Endothelial cell of umbilical vein (primary cell): ENCODE measurements at regions not wholly inside any gene's neighbourhood (a gene's known extent, or its start where the extent isn't known, plus 50 kb on each side); places are given as distances from the start of the nearest gene placed in this dataset.
A peak's percentile ranks its signal among the peaks of the same experiment; 100 is the strongest.

ENCODE experiments used
- BruUV-seq: library from RNA; stranded (reverse); fragments of 400-500 nt; replicated peaks from 2 replicates; lab custom pipeline; 2021; lab: Mats Ljungman, UMichigan
- CTCF ChIA-PET: fragments of 300-600, 350-600 bp; sonication (Branson Sonifier 250); formaldehyde crosslinking; loops from one replicate; lab custom pipeline; 2021; ENCODE audit warnings: antibody characterized with exemption, inconsistent platforms; lab: Charles Lee
- POLR2A ChIA-PET: fragments of 300-600, 350-600 bp; sonication (Branson Sonifier 250); formaldehyde crosslinking; loops from one replicate; lab custom pipeline; 2021; ENCODE audit warnings: antibody characterized with exemption, inconsistent platforms; lab: Charles Lee
- DNase-seq: peaks from one replicate; pipeline ENCODE4 v3.0.0-alpha.2; 2011; ENCODE audit warnings: low read depth, low spot score
- FAIRE-seq: peaks from 2 replicates; lab custom pipeline; 2011; peaks lifted over from hg19 to GRCh38; lab: Jason Lieb, UNC
- H2AFZ ChIP-seq: 2 replicates; pipeline ENCODE4 v1.6.0; 2012; ENCODE audit warnings: low read depth, low read length, control low read depth, inconsistent platforms
- H3K27ac ChIP-seq: 2 replicates; pipeline ENCODE4 v1.5.1; 2011; ENCODE audit warnings: low read depth, mild to moderate bottlenecking, control low read depth, low read length, moderate library complexity; ENCODE audit not compliant: insufficient read depth
- H3K27me3 ChIP-seq, 2 experiments: 2 replicates each; pipeline versions ENCODE4 v1.6.0 to v1.6.1; 2011; ENCODE audit warnings: low read length in 2 of 2, mixed read lengths in 1 of 2; ENCODE audit not compliant: control insufficient read depth in 2 of 2, insufficient read depth in 2 of 2
- H3K36me3 ChIP-seq, 2 experiments: 2 replicates in 1 of 2; 3 replicates in 1 of 2; pipeline ENCODE4 v1.5.1; 2011; ENCODE audit warnings: low read length in 2 of 2, mild to moderate bottlenecking in 1 of 2, moderate library complexity in 1 of 2; ENCODE audit not compliant: control insufficient read depth in 2 of 2, insufficient read depth in 2 of 2; ENCODE audit errors: extremely low read depth in 1 of 2
- H3K4me1 ChIP-seq: 3 replicates; pipeline ENCODE4 v1.5.1; 2011; ENCODE audit warnings: mild to moderate bottlenecking, low read length; ENCODE audit not compliant: control insufficient read depth, insufficient read depth; ENCODE audit errors: extremely low read depth
- H3K4me2 ChIP-seq: 2 replicates; pipeline ENCODE4 v1.6.1; 2011; ENCODE audit warnings: low read length, control low read depth, mixed read lengths; ENCODE audit not compliant: insufficient read depth
- H3K4me3 ChIP-seq, 3 experiments: fragments of 200-600 bp in 1 of 3; sonication (generic), shearing (Covaris generic) in 1 of 3; replicated peaks in 1 of 3; 2 replicates each; pipeline ENCODE4 v1.5.1; 2011 to 2016; ENCODE audit warnings: control low read depth in 3 of 3, low read length in 3 of 3, mild to moderate bottlenecking in 2 of 3, inconsistent platforms in 1 of 3, low read depth in 1 of 3, moderate library complexity in 1 of 3; ENCODE audit not compliant: insufficient read depth in 1 of 3
- H3K79me2 ChIP-seq: 2 replicates; pipeline ENCODE4 v1.6.0; 2012; ENCODE audit warnings: low read length, inconsistent platforms; ENCODE audit not compliant: control insufficient read depth, insufficient read depth
- H3K9ac ChIP-seq: replicated peaks from 2 replicates; pipeline ENCODE3; 2011; ENCODE audit warnings: low read length, control low read depth; ENCODE audit not compliant: insufficient read depth; ENCODE audit errors: extremely low read depth
- H3K9me1 ChIP-seq: replicated peaks from 3 replicates; pipeline ENCODE4 v1.6.0; 2011; ENCODE audit warnings: mild to moderate bottlenecking, low read length; ENCODE audit not compliant: control insufficient read depth, insufficient read depth; ENCODE audit errors: extremely low read depth
- H3K9me3 ChIP-seq: replicated peaks from 2 replicates; pipeline ENCODE4 v1.5.1; 2012; ENCODE audit warnings: low read length, inconsistent platforms; ENCODE audit not compliant: control insufficient read depth, insufficient read depth
- H4K20me1 ChIP-seq: replicated peaks from 2 replicates; pipeline ENCODE3; 2011; ENCODE audit warnings: mild to moderate bottlenecking, low read length; ENCODE audit not compliant: control insufficient read depth, insufficient read depth; ENCODE audit errors: extremely low read depth
- EZH2 ChIP-seq: IDR thresholded peaks from 2 replicates; pipeline ENCODE4 v1.6.1; 2012; ENCODE audit warnings: borderline replicate concordance, low read depth, mild to moderate bottlenecking, moderate library complexity, low read length, inconsistent platforms; ENCODE audit not compliant: severe bottlenecking
- FOS ChIP-seq: IDR thresholded peaks from 2 replicates; pipeline ENCODE4 v1.6.1; 2011; ENCODE audit warnings: mild to moderate bottlenecking, low read length, moderate library complexity, borderline replicate concordance; ENCODE audit not compliant: insufficient read depth
- GATA2 ChIP-seq: IDR thresholded peaks from 2 replicates; pipeline ENCODE4 v1.7.0; 2011; ENCODE audit warnings: low read depth, mild to moderate bottlenecking, moderate library complexity, mixed read lengths, low read length; ENCODE audit not compliant: insufficient read length, insufficient read depth
- JUN ChIP-seq: IDR thresholded peaks from 2 replicates; pipeline ENCODE4 v1.6.1; 2011; ENCODE audit warnings: borderline replicate concordance, low read depth; ENCODE audit not compliant: insufficient read length, insufficient read depth
- MYC ChIP-seq: IDR thresholded peaks from one replicate; pipeline ENCODE4 v1.6.1; 2011; ENCODE audit warnings: mild to moderate bottlenecking, low read depth, low read length
- POLR2A ChIP-seq: IDR thresholded peaks from 2 replicates; pipeline ENCODE4 v1.6.1; 2012; ENCODE audit warnings: low read depth, mild to moderate bottlenecking, control low read depth, low read length
- POLR2AphosphoS5 ChIP-seq: IDR thresholded peaks from 2 replicates; pipeline ENCODE4 v1.6.1; 2012; ENCODE audit warnings: low read depth, mild to moderate bottlenecking, control low read depth, low read length, moderate library complexity; ENCODE audit not compliant: insufficient read depth
- dilution Hi-C: fragments of 300-500 bp; cut with MboI; formaldehyde crosslinking; loops from one replicate; pipeline ENCODE4 v1.15.0; 2019; ENCODE audit warnings: low sequenced_read_pairs; ENCODE audit not compliant: extremely low pct_ligation_motif_present
- intact Hi-C: fragments of 100-400 bp; cut with micrococcal nuclease; formaldehyde crosslinking; loops from one replicate; pipeline ENCODE4 v1.10.0; 2022
- TF ChIP-seq, protein P1 (sequence below), 2 donors: IDR thresholded peaks; 1 replicate in 1 of 2; 2 replicates in 1 of 2; pipeline ENCODE4 v1.5.1; 2011; ENCODE audit warnings: low read length in 2 of 2, mild to moderate bottlenecking in 2 of 2, moderate library complexity in 2 of 2, control low read depth in 1 of 2, inconsistent platforms in 1 of 2, low read depth in 1 of 2; ENCODE audit not compliant: insufficient read depth in 1 of 2; ENCODE audit errors: extremely low read depth in 1 of 2
- TF ChIP-seq, protein P2 (sequence below): IDR thresholded peaks from 2 replicates; pipeline ENCODE4 v1.6.1; 2011; ENCODE audit not compliant: insufficient read depth, insufficient read length

DNA sequence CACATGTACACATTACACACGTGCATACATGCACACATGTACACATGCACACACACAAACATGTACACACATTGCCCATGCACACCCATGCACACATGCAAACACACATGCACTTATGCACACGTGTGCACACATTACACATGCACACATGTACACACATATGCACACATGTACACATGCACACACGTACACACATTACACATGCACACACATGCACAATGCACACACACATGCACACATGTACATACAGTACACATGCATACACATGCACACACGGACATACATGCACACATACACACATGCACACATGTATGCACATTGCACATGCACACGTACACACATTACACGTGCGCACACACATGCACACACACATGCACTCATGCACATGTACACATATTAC is 95.3 kb upstream of the TTC34 start:
- no peaks in the 10 kb centered on the region for H3K36me3 ChIP-seq
- POLR2A ChIA-PET = no interaction called here
- dilution Hi-C loops (no loop called here), intact Hi-C loops (no loop called here)
- H3K27ac ChIP-seq = no peak overlapping the region
- no peaks in the 10 kb centered on the region for H3K9me1 ChIP-seq
- H3K79me2 ChIP-seq = no peaks in the 10 kb centered on the region
- CTCF ChIA-PET = no interaction called here
- BruUV-seq = no TSS peak
- H3K9ac ChIP-seq = no peak overlapping the region
- no peak overlapping the region for H2AFZ ChIP-seq
- H3K4me2 ChIP-seq = no peak overlapping the region
- no peaks in the 10 kb centered on the region for H3K27me3 ChIP-seq
- FAIRE-seq = no peak
- H3K9me3 ChIP-seq = peaks cover 2% of the 10 kb centered on the region
- H3K4me1 ChIP-seq = no peaks in the 10 kb centered on the region
- H4K20me1 ChIP-seq = no peaks in the 10 kb centered on the region
- DNase-seq = peak; percentile 6
- no peak overlapping the region for H3K4me3 ChIP-seq
- no peak for TF ChIP-seq POLR2AphosphoS5
- no peak for TF ChIP-seq GATA2
- no peak for TF ChIP-seq MYC
- TF ChIP-seq FOS = no peak
- no peak for TF ChIP-seq POLR2A
- no peak for TF ChIP-seq EZH2
- TF ChIP-seq, protein P1, sequence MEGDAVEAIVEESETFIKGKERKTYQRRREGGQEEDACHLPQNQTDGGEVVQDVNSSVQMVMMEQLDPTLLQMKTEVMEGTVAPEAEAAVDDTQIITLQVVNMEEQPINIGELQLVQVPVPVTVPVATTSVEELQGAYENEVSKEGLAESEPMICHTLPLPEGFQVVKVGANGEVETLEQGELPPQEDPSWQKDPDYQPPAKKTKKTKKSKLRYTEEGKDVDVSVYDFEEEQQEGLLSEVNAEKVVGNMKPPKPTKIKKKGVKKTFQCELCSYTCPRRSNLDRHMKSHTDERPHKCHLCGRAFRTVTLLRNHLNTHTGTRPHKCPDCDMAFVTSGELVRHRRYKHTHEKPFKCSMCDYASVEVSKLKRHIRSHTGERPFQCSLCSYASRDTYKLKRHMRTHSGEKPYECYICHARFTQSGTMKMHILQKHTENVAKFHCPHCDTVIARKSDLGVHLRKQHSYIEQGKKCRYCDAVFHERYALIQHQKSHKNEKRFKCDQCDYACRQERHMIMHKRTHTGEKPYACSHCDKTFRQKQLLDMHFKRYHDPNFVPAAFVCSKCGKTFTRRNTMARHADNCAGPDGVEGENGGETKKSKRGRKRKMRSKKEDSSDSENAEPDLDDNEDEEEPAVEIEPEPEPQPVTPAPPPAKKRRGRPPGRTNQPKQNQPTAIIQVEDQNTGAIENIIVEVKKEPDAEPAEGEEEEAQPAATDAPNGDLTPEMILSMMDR (IDR thresholded peaks at IDR 0.05; ENCODE audit: extremely low read depth in 1 of 2, insufficient read depth in 1 of 2, low read depth in 1 of 2, low read length in 2 of 2) = no peak
- TF ChIP-seq JUN = no peak
- TF ChIP-seq, protein P2, sequence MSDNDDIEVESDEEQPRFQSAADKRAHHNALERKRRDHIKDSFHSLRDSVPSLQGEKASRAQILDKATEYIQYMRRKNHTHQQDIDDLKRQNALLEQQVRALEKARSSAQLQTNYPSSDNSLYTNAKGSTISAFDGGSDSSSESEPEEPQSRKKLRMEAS = no peak
